Fibroblast of skin of left quadriceps (primary cell): ENCODE measurements at regions not wholly inside any gene's neighbourhood (a gene's known extent, or its start where the extent isn't known, plus 50 kb on each side); places are given as distances from the start of the nearest gene placed in this dataset.

Experiments used
- DNase-seq, 2 experiments: peaks; one replicate each; pipeline ENCODE4 v3.0.0-alpha.2; 2013; ENCODE audit warnings: low read depth in 2 of 2

GRCh38 chr17:51548125-51548524 is 287.8 kb downstream of the UTP18 start:
- no peak for DNase-seq

GRCh38 chr17:51555153-51555552 is 294.8 kb downstream of the UTP18 start:
- no peak for DNase-seq

- DNase-seq = no peak
These were observed 299.4 kb downstream of the UTP18 start for GRCh38 chr17:51559778-51560177.

- no peak for DNase-seq
These were observed 300.1 kb downstream of the UTP18 start for GRCh38 chr17:51560398-51560797.

GRCh38 chr17:51563961-51564360 is 303.6 kb downstream of the UTP18 start:
- no peak for DNase-seq

- DNase-seq = no peak
These were observed 311.8 kb downstream of the UTP18 start for GRCh38 chr17:51572115-51572514.
